GM12878 (cell line): ENCODE measurements at regions not wholly inside any gene's neighbourhood (a gene's known extent, or its start where the extent isn't known, plus 50 kb on each side); places are given as distances from the start of the nearest gene placed in this dataset.

ENCODE experiments used
- ATAC-seq: fragments of 200-7000 bp; cut with Tn5 transposase; 3 replicates; pipeline ENCODE4 v1.9.1; 2020; ENCODE audit warnings: mild to moderate bottlenecking, moderate library complexity
- BruUV-seq: library from RNA; stranded (reverse); fragments of 400-500 nt; replicated peaks from 2 replicates; lab custom pipeline; 2021; lab: Mats Ljungman, UMichigan
- CTCF ChIA-PET: fragments of 300-600 bp; sonication (Branson Sonifier 250); formaldehyde crosslinking; extraction: SDS; loops from one replicate; lab custom pipeline; 2021; ENCODE audit warnings: inconsistent platforms; lab: Yijun Ruan, JAX
- POLR2A ChIA-PET: fragments of 350-600 bp; formaldehyde crosslinking; extraction: SDS; loops from one replicate; lab custom pipeline; 2021; ENCODE audit warnings: inconsistent platforms; lab: Charles Lee
- RAD21 ChIA-PET: fragments of 300-600 bp; sonication (Branson Sonifier 250); formaldehyde crosslinking; loops from one replicate; lab custom pipeline; 2023; ENCODE audit warnings: antibody characterized with exemption; ENCODE audit not compliant: unreplicated experiment; lab: Charles Lee
- SMC1A ChIA-PET: fragments of 300-600 bp; sonication (Branson Sonifier 250); formaldehyde crosslinking; loops from one replicate; lab custom pipeline; 2023; ENCODE audit not compliant: unreplicated experiment, uncharacterized antibody; lab: Charles Lee
- DNase-seq: peaks from one replicate; pipeline ENCODE4 v3.0.0-alpha.2; 2011; ENCODE audit warnings: low read depth, low spot score
- FAIRE-seq: peaks from 3 replicates; lab custom pipeline; 2011; peaks lifted over from hg19 to GRCh38; lab: Jason Lieb, UNC
- H2AFZ ChIP-seq: 2 replicates; pipeline ENCODE4 v1.6.0; 2011; ENCODE audit warnings: low read depth, low read length, control low read depth; ENCODE audit not compliant: control insufficient read depth
- H3K27ac ChIP-seq: 2 replicates; pipeline ENCODE4 v1.5.1; 2011; ENCODE audit warnings: control low read depth; ENCODE audit not compliant: control insufficient read depth, insufficient read depth
- H3K27me3 ChIP-seq, 2 experiments: replicated peaks in 1 of 2; 2 replicates each; pipeline versions ENCODE4 v1.6.0 to v1.6.1; 2011; ENCODE audit warnings: low read length in 1 of 2; ENCODE audit not compliant: control insufficient read depth in 2 of 2, insufficient read depth in 2 of 2
- H3K36me3 ChIP-seq, 2 experiments: 2 replicates each; pipeline ENCODE4 v1.5.1; 2011; ENCODE audit warnings: low read length in 1 of 2; ENCODE audit not compliant: control insufficient read depth in 2 of 2, insufficient read depth in 2 of 2
- H3K4me1 ChIP-seq: 2 replicates; pipeline ENCODE4 v1.6.1; 2011; ENCODE audit warnings: mild to moderate bottlenecking, low read length, moderate library complexity, mixed read lengths; ENCODE audit not compliant: control insufficient read depth, insufficient read depth
- H3K4me2 ChIP-seq: 2 replicates; pipeline ENCODE4 v1.6.0; 2011; ENCODE audit warnings: control low read depth; ENCODE audit not compliant: control insufficient read depth, insufficient read depth
- H3K4me3 ChIP-seq: fragments of 200-600 bp; sonication (generic); 2 replicates; pipeline ENCODE4 v1.5.1; 2016
- H3K79me2 ChIP-seq: 2 replicates; pipeline ENCODE4 v1.6.0; 2011; ENCODE audit warnings: low read length; ENCODE audit not compliant: control insufficient read depth, insufficient read depth
- H3K9ac ChIP-seq: 2 replicates; pipeline ENCODE4 v1.8.0; 2011; ENCODE audit warnings: low read length, control low read depth, mixed read lengths; ENCODE audit not compliant: control insufficient read depth, insufficient read depth
- H3K9me3 ChIP-seq: replicated peaks from 3 replicates; pipeline ENCODE4 v1.5.1; 2011; ENCODE audit warnings: mild to moderate bottlenecking, low read length; ENCODE audit not compliant: control insufficient read depth, insufficient read depth
- H4K20me1 ChIP-seq: 2 replicates; pipeline ENCODE4 v1.6.0; 2011; ENCODE audit not compliant: control insufficient read depth, insufficient read depth
- EP300 ChIP-seq, 2 experiments: fragments of 150-350 bp in 1 of 2; IDR thresholded peaks; 2 replicates each; pipeline ENCODE4 v1.6.1; 2011 to 2012; ENCODE audit warnings: low read depth in 2 of 2, low read length in 2 of 2, borderline replicate concordance in 1 of 2, improper control_type of control experiment in 1 of 2, inconsistent platforms in 1 of 2; ENCODE audit not compliant: control insufficient read depth in 1 of 2
- NR2F1 ChIP-seq: fragments of 450-650 bp; conservative IDR thresholded peaks from 2 replicates; pipeline ENCODE4 v1.6.1; 2017; ENCODE audit warnings: mild to moderate bottlenecking
- POLR2A ChIP-seq: IDR thresholded peaks from 2 replicates; pipeline ENCODE4 v1.6.1; 2011; ENCODE audit warnings: low read depth, mild to moderate bottlenecking, low read length
- SUPT20H ChIP-seq: IDR thresholded peaks from 2 replicates; pipeline ENCODE4 v1.6.1; 2011; ENCODE audit warnings: low read depth, mild to moderate bottlenecking, low read length, moderate library complexity, borderline replicate concordance; ENCODE audit not compliant: control insufficient read depth
- TCF3 ChIP-seq: IDR thresholded peaks from 2 replicates; pipeline ENCODE4 v1.6.1; 2012; ENCODE audit warnings: low read depth, mild to moderate bottlenecking, low read length, borderline replicate concordance; ENCODE audit not compliant: insufficient read depth
- WGBS: methylation state at CpG from one replicate; pipeline ENCODE4 v1.1.6; 2016; ENCODE audit warnings: low lambda C conversion rate; ENCODE audit not compliant: insufficient replicate concordance, insufficient coverage; ENCODE audit errors: missing lambda C conversion rate; 5-methylcytosine and 5-hydroxymethylcytosine counted together
- in situ Hi-C: fragments of 300-500 bp; cut with MboI; formaldehyde crosslinking; loops from 9 replicates; pipeline ENCODE4 v1.14.3; 2018; ENCODE audit warnings: mixed read lengths
- intact Hi-C: fragments of 100-400 bp; cut with micrococcal nuclease; formaldehyde crosslinking; loops from one replicate; pipeline ENCODE4 v1.14.2; 2022; ENCODE audit not compliant: unreplicated experiment
- TF ChIP-seq, protein P1 (sequence below): fragments of 450-650 bp; IDR thresholded peaks from 2 replicates; pipeline ENCODE4 v1.6.1; 2017; ENCODE audit warnings: low read depth, mild to moderate bottlenecking, moderate library complexity

DNA sequence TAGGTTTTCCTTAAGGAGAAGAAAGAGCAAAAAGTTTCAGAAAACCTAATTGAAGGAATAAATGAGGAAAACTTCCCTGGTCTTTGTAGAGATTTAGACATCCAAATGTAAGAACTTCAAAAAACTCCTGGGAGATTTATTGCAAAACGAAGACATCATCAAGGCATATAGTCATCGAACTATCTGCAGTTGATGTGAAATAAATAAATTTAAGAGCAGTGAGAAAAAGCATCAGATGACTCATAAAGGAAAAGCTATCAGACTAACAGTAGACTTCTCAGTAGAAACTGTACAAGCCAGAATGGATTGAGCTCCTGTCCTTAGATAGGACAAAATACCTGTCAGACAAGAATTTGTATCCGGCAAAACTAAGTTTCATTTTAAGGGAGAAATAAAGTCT, 569.4 kb upstream of the ADAMTS5 start (continued):
- TF ChIP-seq, protein P1, sequence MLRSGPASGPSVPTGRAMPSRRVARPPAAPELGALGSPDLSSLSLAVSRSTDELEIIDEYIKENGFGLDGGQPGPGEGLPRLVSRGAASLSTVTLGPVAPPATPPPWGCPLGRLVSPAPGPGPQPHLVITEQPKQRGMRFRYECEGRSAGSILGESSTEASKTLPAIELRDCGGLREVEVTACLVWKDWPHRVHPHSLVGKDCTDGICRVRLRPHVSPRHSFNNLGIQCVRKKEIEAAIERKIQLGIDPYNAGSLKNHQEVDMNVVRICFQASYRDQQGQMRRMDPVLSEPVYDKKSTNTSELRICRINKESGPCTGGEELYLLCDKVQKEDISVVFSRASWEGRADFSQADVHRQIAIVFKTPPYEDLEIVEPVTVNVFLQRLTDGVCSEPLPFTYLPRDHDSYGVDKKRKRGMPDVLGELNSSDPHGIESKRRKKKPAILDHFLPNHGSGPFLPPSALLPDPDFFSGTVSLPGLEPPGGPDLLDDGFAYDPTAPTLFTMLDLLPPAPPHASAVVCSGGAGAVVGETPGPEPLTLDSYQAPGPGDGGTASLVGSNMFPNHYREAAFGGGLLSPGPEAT: no peak
- TF ChIP-seq EP300 (IDR thresholded peaks at IDR 0.05; ENCODE audit: borderline replicate concordance in 1 of 2, control insufficient read depth in 1 of 2, low read depth in 2 of 2, low read length in 2 of 2) (no peak), SUPT20H (no peak), NR2F1 (no peak), TCF3 (no peak)

DNA sequence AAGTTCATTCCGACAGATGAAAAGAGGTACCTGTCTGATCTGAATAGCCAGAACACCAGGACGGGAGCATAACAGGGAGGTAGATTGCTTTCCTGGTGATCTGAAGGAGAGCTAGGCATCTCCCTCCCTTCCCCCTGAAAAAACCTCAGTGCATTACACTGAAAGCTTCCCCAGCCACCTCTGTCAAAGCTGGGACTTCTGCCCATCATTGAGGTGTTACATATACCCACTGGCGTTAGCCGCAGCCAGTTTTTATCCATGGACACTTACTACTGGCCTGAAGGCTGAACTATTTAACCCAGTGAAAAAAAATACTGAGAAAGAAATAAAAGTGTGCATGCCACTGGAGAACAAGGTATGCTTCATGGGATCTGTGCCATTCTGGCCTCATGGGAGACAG, 568.3 kb upstream of the ADAMTS5 start:
- intact Hi-C loops: no loop called here
- CTCF ChIA-PET: no interaction called here
- no peaks in the 10 kb centered on the region for H4K20me1 ChIP-seq
- no peaks in the 10 kb centered on the region for H3K79me2 ChIP-seq
- TF ChIP-seq POLR2A: no peak
- H3K27me3 ChIP-seq: no peaks in the 10 kb centered on the region
- H2AFZ ChIP-seq: no peak overlapping the region
- no peak overlapping the region for H3K4me3 ChIP-seq
- no peak overlapping the region for H3K9ac ChIP-seq
- H3K4me1 ChIP-seq: no peaks in the 10 kb centered on the region
- DNase-seq (no peak), ATAC-seq (no peak), FAIRE-seq (no peak)
- SMC1A ChIA-PET: no interaction called here
- no peaks in the 10 kb centered on the region for H3K9me3 ChIP-seq
- in situ Hi-C loops: no loop called here
- no peak overlapping the region for H3K27ac ChIP-seq
- 33% methylated on average over 4 of the region's 4 CpGs for WGBS
- POLR2A ChIA-PET: no interaction called here
- RAD21 ChIA-PET: no interaction called here
- no TSS peak for BruUV-seq
- H3K4me2 ChIP-seq: no peak overlapping the region
- no peaks in the 10 kb centered on the region for H3K36me3 ChIP-seq
